ENCODE measurements at regions not wholly inside any gene's neighbourhood (a gene's known extent, or its start where the extent isn't known, plus 50 kb on each side); places are given as distances from the start of the nearest gene placed in this dataset.

DNA sequence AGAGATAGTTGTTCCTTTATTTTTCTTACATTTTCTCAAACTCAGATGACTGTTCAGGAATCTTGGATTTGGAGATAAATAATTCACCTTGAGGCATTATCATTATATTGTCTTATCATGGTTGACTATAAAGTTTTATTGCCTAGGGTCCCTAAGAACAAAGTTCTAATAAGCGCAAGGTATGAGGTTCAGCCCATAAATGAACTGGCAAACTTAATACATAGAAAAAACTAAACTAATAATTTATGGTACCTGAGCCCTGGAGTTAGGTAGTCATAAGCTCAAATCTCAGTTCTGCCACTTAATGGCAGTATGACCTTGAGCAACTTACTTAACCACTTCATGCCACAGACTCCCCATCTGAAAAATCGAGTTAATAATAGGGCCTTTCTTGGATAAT is 334.0 kb upstream of the PBX1 start:
- H3K4me3 ChIP-seq (ENCODE audit: low read depth, low read length) = no peak overlapping the region
- no peak for TF ChIP-seq CTCF (IDR thresholded peaks at IDR 0.05; ENCODE audit: low read depth, low read length)
- no peak for DNase-seq (ENCODE audit: low read depth, low spot score)
- in situ Hi-C loops (cut with HindIII; ENCODE audit: low sequenced_read_pairs) = no loop called here

- in situ Hi-C loops (cut with HindIII; ENCODE audit: low sequenced_read_pairs) = no loop called here
- TF ChIP-seq CTCF (IDR thresholded peaks at IDR 0.05; ENCODE audit: low read depth, low read length) = no peak
- no peak for DNase-seq (ENCODE audit: low read depth, low spot score)
- no peak overlapping the region for H3K4me3 ChIP-seq (ENCODE audit: low read depth, low read length)
These were observed 332.0 kb upstream of the PBX1 start for GRCh38 chr1:164226977-164227376.

GRCh38 chr1:164228928-164229327 is 330.1 kb upstream of the PBX1 start:
- no peak overlapping the region for H3K4me3 ChIP-seq (ENCODE audit: low read depth, low read length)
- no peak for TF ChIP-seq CTCF (IDR thresholded peaks at IDR 0.05; ENCODE audit: low read depth, low read length)
- no peak for DNase-seq (ENCODE audit: low read depth, low spot score)
- in situ Hi-C loops (cut with HindIII; ENCODE audit: low sequenced_read_pairs) = no loop called here

DNA sequence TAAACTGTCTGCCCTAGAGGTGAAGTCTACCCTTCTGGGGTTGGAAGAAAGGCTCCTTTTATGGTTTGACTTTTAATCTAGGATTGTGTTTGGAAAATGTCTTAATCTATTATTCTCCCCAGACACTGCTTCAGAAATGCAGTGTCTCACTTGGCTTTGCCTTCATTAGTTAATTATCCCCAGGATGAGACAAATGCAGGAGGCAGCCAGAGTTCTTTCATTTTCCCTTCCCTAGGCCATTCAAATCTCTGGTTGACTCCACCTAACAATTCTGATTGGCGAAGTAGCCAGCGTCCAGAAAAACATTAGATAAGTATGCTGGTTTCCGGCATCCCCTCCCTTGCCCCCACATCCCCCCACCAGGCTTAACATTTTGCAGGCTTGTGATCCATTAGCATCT is 325.8 kb upstream of the PBX1 start:
- in situ Hi-C loops (cut with HindIII; ENCODE audit: low sequenced_read_pairs) = no loop called here
- no peak overlapping the region for H3K4me3 ChIP-seq (ENCODE audit: low read depth, low read length)
- DNase-seq (ENCODE audit: low read depth, low spot score) = no peak
- TF ChIP-seq CTCF (IDR thresholded peaks at IDR 0.05; ENCODE audit: low read depth, low read length) = no peak

DNA sequence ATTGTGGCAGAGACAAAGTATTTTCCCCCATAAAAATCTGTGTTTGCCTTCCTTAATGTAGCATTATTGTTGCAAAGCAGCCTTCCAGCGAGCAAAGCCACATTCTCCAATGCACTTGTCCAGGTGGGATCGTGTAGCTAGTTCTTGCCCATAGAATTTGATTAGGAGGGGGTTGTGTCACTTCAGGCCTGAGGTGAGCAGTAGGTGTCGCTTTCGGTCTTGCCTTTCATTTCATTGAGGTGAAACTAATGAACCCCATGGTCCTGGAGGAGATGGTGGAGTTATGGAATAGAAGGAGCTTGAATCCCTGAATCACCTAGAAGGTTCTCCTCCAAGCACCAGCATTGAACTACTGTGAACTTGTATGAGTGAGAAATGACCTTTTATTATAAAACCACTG is 318.9 kb upstream of the PBX1 start:
- H3K4me3 ChIP-seq (ENCODE audit: low read depth, low read length) = no peak overlapping the region
- TF ChIP-seq CTCF (IDR thresholded peaks at IDR 0.05; ENCODE audit: low read depth, low read length) = no peak
- in situ Hi-C loops (cut with HindIII; ENCODE audit: low sequenced_read_pairs) = no loop called here
- DNase-seq (ENCODE audit: low read depth, low spot score) = no peak

GRCh38 chr1:164250365-164250764 is 308.6 kb upstream of the PBX1 start:
- in situ Hi-C loops (cut with HindIII; ENCODE audit: low sequenced_read_pairs) = no loop called here
- TF ChIP-seq CTCF (IDR thresholded peaks at IDR 0.05; ENCODE audit: low read depth, low read length) = no peak

DNA sequence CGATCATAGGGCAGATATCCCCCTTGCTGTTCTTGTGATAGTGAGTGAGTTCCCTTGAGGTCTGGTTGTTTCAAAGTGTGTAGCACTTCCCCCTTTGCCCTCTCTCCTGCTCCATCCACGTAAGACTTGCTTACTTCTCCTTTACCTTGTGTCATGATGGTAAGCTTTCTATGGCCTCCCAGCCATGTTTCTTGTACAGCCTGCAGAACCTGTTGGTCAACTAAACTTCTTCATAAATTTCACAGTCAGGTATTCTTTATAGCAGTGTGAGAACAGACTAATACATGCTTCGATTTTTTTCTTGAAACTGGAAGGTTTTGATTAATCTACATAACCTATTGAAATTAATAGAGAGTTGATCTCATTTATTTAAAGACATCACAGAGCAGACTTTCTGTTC is 302.5 kb upstream of the PBX1 start:
- H3K4me3 ChIP-seq (ENCODE audit: low read depth, low read length) = no peak overlapping the region
- in situ Hi-C loops (cut with HindIII; ENCODE audit: low sequenced_read_pairs) = no loop called here
- TF ChIP-seq CTCF (IDR thresholded peaks at IDR 0.05; ENCODE audit: low read depth, low read length) = no peak
- DNase-seq (ENCODE audit: low read depth, low spot score) = no peak

More at GRCh38 chr1:164250365-164250764, 308.6 kb upstream of the PBX1 start:
- no peak overlapping the region for H3K4me3 ChIP-seq (ENCODE audit: low read depth, low read length)
- no peak for DNase-seq (ENCODE audit: low read depth, low spot score)
